ENCODE measurements at regions not wholly inside any gene's neighbourhood (a gene's known extent, or its start where the extent isn't known, plus 50 kb on each side); places are given as distances from the start of the nearest gene placed in this dataset.
"Not testable (repeated sequence)": the region's sequence is repeated elsewhere in the genome, so short reads cannot be mapped to it uniquely, and the experiment has no call there.

DNA sequence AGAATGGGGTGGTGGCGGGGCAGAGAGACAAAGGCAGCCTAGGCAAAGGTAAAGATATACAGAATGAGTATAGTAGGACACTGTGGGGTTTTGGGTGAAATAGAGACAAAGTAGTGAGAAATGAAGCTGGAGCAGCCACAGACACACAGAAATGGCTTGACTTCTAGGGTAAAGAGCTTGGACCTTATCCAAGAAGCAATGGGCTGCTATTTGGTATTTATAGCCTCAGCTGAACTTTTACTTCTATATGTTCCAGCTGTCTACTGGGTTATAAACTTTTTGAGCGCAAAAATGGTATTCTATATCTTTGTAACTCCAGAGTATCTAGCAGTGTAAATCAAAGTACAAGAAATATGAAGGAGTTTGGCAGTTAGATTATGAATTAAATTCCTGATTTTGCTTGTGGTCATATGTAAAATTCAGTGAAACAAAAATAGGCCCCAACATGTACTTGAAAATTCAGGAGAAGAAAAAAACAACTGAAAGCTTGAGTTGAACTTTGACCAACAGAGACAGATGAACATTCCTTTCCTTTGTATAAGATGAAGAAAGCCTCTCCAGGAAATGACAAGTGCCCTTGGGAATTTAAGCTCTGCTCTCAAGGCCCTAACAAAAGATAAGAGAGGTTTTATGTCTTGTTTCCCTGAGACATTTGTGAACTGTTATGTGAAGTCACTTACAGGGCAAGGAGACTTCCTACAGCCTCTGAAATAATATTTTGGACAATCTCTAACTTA is 64.6 kb upstream of the XIST start:
- TF ChIP-seq, protein P1, sequence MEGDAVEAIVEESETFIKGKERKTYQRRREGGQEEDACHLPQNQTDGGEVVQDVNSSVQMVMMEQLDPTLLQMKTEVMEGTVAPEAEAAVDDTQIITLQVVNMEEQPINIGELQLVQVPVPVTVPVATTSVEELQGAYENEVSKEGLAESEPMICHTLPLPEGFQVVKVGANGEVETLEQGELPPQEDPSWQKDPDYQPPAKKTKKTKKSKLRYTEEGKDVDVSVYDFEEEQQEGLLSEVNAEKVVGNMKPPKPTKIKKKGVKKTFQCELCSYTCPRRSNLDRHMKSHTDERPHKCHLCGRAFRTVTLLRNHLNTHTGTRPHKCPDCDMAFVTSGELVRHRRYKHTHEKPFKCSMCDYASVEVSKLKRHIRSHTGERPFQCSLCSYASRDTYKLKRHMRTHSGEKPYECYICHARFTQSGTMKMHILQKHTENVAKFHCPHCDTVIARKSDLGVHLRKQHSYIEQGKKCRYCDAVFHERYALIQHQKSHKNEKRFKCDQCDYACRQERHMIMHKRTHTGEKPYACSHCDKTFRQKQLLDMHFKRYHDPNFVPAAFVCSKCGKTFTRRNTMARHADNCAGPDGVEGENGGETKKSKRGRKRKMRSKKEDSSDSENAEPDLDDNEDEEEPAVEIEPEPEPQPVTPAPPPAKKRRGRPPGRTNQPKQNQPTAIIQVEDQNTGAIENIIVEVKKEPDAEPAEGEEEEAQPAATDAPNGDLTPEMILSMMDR (IDR thresholded peaks at IDR 0.05), result no peak
- TF ChIP-seq POLR2A (IDR thresholded peaks at IDR 0.05), result no peak
- WGBS, 2 donors, result 86 to 90% methylated on average over 2 of the region's 2 CpGs
- no peak for DNase-seq (ENCODE audit: low spot score in 2 of 2)
- H3K4me3 ChIP-seq (ENCODE audit: low read depth, poor library complexity, severe bottlenecking), result no peak overlapping the region
- intact Hi-C loops (cut with DNase I; ENCODE audit: low total_unique reads), result no loop called here

DNA sequence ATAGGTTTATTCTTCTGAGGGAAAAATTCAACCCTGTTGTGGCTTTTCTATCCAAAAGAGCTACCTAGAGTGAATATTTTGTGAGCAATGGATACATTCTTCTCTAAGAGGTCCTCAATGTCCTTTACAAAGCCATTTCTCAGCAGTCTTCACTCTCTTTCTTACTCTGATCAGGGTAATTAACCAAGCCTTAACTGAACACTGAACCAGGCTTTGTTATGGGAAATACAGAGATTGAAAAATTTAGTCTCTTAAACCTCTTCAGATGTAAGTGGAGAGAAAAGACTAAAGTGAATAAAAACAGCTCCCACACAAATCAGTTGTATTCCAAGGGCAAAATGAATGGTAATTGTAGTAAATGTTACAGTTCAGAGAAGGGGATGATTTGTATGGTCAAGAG is 64.0 kb upstream of the XIST start:
- intact Hi-C loops (cut with DNase I; ENCODE audit: low total_unique reads), result no loop called here
- no peak for DNase-seq (ENCODE audit: low spot score in 2 of 2)
- TF ChIP-seq, protein P1 (IDR thresholded peaks at IDR 0.05), result no peak
- TF ChIP-seq POLR2A (IDR thresholded peaks at IDR 0.05), result no peak
- H3K4me3 ChIP-seq (ENCODE audit: low read depth, poor library complexity, severe bottlenecking), result no peak overlapping the region

DNA sequence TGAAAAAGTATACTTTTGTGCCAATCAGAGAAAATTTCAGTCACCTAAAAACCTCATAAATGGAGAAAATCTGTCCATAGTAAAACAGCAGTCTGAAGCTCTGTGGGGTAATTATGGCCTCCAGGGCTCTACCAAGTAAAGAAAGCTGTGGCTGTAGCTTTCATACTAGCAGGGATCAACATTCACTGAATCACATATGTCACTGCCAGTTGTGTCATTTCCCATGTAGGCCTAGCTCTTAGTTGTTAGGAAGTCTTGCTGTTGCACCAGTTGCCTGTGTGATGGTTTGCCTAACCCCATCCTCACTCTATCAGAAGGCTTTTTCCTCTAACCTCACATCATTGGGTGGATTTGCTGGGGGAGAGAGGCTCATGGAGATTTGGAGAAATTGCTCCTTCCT is 62.3 kb upstream of the XIST start:
- H3K4me3 ChIP-seq (ENCODE audit: low read depth, poor library complexity, severe bottlenecking); DNase-seq (ENCODE audit: low spot score in 2 of 2); intact Hi-C loops (cut with DNase I; ENCODE audit: low total_unique reads): not testable (repeated sequence)

DNA sequence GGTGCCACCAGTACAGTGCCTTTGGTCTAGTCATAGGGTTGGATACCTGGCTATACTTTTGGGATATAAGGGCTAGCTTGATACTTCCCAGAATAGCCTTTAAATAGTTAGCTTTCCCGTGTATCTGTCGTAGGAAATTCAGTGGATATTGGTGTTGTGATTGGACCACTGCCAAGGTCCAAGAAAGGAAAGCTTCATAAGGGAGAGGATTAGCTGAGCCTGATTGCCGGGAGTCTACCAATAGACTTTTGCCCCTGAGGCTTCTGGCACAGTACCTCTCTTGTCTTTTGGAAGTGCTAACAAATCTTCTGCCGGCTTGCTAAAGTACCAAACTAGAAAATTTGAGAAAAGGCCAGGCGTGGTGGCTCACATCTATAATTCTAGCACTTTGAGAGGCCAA is 61.1 kb upstream of the XIST start:
- TF ChIP-seq, protein P1 (IDR thresholded peaks at IDR 0.05), result no peak
- no peak for TF ChIP-seq POLR2A (IDR thresholded peaks at IDR 0.05)
- intact Hi-C loops (cut with DNase I; ENCODE audit: low total_unique reads), result no loop called here
- no peak overlapping the region for H3K4me3 ChIP-seq (ENCODE audit: low read depth, poor library complexity, severe bottlenecking)
- WGBS, 2 donors, result 47 to 60% methylated on average over 5 of the region's 5 CpGs
- DNase-seq (ENCODE audit: low spot score in 2 of 2), result no peak

DNA sequence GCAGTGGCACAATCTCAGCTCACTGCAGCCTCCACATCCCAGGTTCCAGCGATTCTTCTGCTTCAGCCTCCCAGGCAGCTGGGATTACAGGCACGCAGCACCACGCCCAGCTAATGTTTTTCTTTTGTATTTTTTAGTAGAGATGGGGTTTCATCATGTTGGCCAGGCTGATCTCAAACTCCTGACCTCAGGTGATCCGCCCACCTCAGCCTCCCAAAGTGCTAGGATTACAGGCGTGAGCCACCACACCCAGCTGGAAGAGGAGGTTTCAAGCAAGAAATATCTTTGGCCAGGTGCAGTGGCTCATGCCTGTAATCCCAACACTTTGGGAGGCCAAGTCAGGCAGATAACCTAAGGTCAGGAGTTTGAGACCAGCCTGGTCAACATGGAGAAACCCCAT is 59.4 kb upstream of the XIST start:
- H3K4me3 ChIP-seq (ENCODE audit: low read depth, poor library complexity, severe bottlenecking); intact Hi-C loops (cut with DNase I; ENCODE audit: low total_unique reads); DNase-seq (ENCODE audit: low spot score in 2 of 2): not testable (repeated sequence)
- 85 to 97% methylated on average over 5 of the region's 5 CpGs for WGBS, 2 donors

DNA sequence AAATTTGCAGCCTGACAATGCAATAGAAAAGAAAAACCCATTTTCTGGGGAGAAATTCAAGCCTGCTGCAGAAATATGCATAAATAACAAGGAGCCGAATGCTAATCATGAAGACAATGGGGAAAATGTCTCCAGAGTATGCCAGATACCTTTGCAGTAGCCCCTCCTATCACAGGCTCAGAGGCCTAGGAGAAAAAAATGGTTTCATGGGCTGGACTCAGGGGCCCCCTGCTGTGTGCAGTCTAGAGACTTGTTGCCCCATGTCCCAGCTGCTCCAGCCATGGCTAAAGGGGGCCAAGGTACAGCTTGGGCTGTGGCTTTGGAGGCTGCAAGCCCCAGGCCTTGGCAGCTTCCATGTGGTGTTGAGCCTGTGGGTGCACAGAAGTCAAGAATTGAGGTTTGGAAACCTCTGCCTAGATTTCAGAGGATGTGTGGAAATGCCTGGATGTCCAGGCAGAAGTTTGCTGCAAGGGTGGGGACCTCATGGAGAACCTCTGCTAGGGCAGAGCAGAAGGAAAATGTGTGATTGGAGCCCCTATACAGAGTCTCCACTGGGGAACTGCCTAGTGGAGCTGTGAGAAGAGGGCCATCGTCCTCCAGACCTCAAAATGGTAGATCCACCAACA is 53.3 kb upstream of the XIST start:
- DNase-seq (ENCODE audit: low spot score in 2 of 2); H3K4me3 ChIP-seq (ENCODE audit: low read depth, poor library complexity, severe bottlenecking); intact Hi-C loops (cut with DNase I; ENCODE audit: low total_unique reads): not testable (repeated sequence)
- WGBS, 2 donors, result 73 to 97% methylated on average over 2 of the region's 2 CpGs

DNA sequence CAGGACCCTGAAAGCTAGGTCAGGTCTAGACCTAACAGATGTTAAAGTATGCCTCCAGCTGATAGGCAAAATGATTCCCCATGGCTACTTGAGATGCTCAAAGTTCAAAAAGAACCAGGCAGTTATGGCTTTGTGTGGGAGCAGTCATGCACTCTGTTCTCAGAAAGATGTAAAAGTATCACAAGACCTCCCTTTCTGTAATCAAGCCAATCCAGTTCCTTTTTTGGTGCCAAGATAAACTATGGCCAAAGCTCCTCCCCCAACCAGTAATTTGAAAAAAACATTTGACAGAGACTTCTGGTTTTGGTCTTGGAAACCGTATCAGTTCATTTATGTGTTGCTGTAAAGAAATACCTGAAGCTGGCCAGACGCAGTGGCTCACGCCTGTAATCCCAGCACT is 51.4 kb upstream of the XIST start:
- TF ChIP-seq, protein P1 (IDR thresholded peaks at IDR 0.05), result no peak
- no peak for TF ChIP-seq POLR2A (IDR thresholded peaks at IDR 0.05)
- DNase-seq (ENCODE audit: low spot score in 2 of 2), result no peak
- H3K4me3 ChIP-seq (ENCODE audit: low read depth, poor library complexity, severe bottlenecking), result no peak overlapping the region
- intact Hi-C loops (cut with DNase I; ENCODE audit: low total_unique reads), result no loop called here
- WGBS, 2 donors, result 43 to 83% methylated on average over 1 to 3 of the region's 3 CpGs

MicroRNAs in the stretch of these regions (microRNA counts, 767-probe panel; counts per million panel counts)
- microRNA hsa-miR-374b-5p (0 to 358 counts per million in 2 donors), microRNA hsa-miR-374c-5p (0 to 358 counts per million in 2 donors), microRNA hsa-miR-421 (0 to 358 counts per million in 2 donors)

Small RNA genes in the stretch of these regions (microRNA-seq; reads per million reads assigned to microRNA genes)
- gene MIR374B (ENCODE audit: borderline number of aligned reads in 1 of 2, borderline replicate concordance in 2 of 2), result 0 reads per million in 2 donors
- gene MIR374C (ENCODE audit: borderline number of aligned reads in 1 of 2, borderline replicate concordance in 2 of 2), result 0 reads per million in 2 donors
- 125 to 219 reads per million in 2 donors for gene MIR421 (ENCODE audit: borderline number of aligned reads in 1 of 2, borderline replicate concordance in 2 of 2)
